GM21447 (cell line): ENCODE measurements at regions not wholly inside any gene's neighbourhood (a gene's known extent, or its start where the extent isn't known, plus 50 kb on each side); places are given as distances from the start of the nearest gene placed in this dataset.
"Not testable (repeated sequence)": the region's sequence is repeated elsewhere in the genome, so short reads cannot be mapped to it uniquely, and the experiment has no call there.

Experiments used
- ATAC-seq: cut with Tn5 transposase; IDR thresholded peaks from one replicate; pipeline ENCODE4 v1.9.1; 2021; ENCODE audit not compliant: unreplicated experiment

DNA sequence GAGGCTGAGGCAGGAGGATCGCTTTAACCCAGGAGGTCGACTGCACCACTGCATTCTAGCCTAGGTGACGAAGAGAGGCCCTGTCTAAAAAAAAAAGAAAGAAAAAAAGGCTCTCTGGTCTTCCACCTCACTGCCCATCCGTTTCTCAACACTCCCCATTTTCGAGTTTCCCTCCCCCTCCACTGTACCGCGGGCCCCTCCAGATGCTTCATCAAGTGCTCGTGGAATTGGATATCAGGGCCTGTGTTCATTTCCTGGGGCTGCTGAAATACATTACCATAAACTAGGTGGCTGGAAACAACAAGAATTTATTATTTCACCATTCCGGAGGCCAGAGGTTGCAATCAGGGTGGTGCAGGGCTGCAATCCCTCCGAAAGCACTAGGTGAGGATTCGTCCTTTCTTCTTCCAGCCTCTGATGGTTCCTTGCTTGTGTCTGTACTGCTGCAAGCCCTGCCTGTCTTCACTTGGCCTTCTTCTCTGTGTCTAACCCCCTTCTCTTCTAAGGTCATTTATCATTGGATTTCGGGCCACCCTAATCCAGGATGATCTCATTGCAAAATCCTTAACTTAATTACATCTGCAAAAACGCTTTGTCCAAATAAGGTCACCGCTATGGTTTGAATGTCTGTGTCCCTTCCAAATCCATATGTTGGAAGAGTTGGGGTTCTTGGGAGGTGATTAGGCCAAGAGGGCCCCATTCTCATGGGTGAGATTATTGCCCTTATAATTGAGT, 135.1 kb downstream of the CRLF3 start:
- not testable (repeated sequence) for ATAC-seq

DNA sequence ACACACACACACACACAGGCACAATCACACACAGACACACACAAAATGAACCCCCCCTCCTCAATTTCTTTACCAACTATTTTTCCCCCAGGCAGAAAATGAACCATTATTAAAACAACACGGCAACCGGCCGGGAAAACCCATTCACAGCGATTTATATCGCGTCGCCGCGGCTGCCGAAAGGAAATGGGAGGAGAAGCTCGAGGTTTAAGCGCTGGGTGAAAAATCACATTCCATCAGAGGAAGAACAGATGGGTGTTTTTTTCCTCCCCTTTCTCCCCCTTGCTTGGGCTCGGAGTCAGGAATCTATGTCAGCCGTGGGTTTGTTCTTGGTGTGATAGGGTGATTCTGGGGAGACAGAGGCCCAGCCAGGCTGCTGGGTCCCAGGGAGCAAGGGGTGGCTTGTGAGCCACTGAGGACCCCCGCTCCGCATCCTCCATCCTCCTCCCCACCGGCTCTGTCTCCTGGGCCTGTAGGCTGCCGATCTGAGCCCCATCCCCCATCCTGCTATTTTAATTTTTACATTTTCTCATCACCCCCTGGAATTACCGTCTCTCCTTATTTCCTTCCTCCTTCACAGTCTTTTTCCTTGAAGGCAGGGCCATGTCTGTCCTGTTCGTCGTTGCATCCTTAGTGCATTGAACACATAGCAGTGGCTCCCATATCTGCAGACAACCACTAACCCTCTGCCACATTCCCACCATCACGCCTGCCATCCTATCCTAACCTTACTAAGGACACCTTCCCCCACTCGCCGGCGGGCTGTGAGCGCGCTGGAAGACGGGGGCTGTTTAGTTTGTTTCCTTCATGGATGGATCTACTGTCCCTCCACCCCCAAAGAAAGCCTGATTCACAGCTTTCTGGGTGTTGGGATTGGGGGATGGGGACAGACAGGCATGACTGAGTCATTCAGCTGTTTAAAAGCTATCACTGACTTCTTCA, 137.7 kb downstream of the CRLF3 start:
- not testable (repeated sequence) for ATAC-seq

DNA sequence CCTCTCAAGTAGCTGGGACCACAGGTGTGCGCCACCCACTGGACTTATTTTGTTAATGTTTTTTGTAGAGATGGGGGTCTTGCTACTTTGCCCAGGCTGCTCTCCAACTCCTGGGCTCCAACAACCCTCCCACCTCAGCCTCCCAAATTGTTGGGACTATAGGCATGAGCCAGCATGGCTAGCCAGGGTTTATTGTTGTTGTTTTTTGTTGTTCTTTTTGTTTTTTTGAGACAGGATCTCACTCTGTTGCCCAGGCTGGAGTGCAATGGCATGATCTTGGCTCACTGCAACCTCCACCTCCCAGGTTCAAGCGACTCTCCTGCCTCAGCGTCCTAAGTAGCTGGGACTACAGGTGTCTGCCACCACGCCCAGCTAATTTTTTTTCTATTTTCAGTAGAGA, 142.2 kb downstream of the CRLF3 start:
- not testable (repeated sequence) for ATAC-seq

DNA sequence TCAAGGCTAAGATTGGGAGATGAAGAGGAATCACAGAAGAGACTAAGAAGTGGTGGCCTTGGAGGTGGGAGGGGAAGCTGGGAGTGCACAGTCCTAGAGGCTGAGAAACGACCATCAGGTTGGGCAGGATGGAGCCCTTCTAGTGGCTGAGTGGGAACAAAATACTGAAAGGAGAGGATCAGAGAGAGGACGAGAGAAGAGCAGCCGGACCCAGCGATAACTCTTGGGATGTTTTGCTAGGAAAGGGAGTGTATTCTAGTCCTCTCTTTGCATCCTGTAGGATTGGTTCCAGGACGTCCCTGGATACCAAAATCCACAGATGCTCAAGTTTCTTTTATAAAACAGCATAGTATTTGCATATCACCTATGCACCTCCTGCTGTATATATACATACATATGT, 143.8 kb downstream of the CRLF3 start:
- not testable (repeated sequence) for ATAC-seq

DNA sequence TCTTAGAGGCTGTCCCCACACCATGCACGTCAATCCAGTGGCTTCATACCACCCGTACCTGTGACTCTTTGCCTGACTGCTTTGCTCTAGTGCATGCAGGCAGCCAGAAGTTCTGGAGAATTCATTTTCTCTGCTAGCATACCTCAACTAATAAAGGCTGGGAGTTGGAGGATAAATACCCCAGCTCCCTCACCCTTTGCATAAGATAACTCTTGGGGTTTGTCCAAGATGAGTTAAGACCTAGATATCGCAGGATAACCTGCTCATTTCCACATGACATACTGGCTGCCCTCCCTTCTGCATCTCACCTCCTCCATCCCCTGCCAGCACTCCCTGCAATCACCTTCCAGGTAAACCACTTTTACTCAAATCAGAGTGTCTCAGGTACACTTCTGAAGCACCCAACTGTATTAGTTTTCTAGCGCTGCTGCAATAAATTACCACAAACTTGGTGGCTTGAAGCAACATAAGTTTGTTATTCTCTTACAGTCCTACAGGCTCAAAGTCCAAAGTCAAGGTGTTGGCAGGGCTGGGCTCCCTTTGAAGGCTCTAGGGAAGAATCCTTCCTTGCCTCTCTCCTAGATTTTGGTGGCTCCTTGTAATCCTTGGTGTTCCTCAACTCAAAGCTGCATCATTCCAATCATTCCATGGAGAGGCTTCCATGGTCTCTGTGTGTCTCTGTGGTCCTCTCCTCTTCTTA, 146.8 kb downstream of the CRLF3 start:
- no peak for ATAC-seq

DNA sequence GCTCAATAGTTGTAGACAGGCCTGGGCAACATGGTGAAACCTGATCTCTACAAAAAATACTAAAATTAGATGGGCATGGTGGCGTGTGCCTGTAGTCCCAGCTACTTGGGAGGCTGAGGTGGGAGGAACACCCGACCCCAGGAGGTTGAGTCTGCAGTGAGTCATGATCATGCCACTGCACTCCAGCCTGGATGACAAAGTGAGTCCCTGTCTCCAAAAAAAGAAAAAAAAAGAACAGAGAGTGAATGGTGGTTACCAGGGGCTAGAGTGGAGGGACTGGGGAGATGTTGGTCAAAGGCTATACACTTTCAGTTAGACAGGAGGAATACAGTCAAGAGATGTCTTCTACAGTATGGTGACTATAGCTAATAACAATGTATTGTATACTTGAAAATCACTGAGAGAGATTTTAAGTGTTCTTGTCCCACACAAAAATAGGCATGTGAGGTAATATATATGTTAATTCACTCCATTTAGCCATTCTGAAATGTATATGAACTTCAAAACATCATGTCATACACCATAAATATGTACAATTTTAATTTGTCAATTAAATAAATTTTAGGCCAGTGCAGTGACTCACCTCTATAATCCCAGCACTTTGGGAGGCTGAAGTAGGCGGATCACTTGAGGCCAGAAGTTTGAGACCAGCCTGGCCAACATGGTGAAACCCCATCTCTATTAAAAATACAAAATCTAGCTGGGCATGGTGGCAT, 148.6 kb downstream of the CRLF3 start:
- not testable (repeated sequence) for ATAC-seq

DNA sequence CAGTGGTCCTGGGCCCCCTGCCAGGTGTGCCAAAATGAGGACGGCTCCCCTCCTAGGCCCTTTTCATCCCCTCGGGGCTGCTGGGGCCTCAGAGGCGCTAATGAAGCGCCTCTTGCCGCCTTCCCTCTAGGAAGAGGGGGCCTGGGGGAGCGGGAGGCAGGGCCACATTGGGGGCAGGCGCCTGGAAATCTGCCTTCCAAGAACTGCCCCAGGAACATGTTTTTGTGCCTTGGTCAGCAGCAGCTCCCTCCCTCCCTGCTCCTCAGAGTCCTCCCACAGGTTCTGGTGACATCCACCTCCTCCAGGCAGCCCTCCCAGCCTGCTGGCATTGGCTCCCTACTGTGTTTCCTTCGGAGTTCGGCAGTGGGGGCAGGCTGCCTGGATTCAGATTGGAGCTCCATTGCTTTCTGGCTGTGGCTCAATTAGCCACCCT, 155.3 kb downstream of the CRLF3 start:
- ATAC-seq, result not testable (repeated sequence)

DNA sequence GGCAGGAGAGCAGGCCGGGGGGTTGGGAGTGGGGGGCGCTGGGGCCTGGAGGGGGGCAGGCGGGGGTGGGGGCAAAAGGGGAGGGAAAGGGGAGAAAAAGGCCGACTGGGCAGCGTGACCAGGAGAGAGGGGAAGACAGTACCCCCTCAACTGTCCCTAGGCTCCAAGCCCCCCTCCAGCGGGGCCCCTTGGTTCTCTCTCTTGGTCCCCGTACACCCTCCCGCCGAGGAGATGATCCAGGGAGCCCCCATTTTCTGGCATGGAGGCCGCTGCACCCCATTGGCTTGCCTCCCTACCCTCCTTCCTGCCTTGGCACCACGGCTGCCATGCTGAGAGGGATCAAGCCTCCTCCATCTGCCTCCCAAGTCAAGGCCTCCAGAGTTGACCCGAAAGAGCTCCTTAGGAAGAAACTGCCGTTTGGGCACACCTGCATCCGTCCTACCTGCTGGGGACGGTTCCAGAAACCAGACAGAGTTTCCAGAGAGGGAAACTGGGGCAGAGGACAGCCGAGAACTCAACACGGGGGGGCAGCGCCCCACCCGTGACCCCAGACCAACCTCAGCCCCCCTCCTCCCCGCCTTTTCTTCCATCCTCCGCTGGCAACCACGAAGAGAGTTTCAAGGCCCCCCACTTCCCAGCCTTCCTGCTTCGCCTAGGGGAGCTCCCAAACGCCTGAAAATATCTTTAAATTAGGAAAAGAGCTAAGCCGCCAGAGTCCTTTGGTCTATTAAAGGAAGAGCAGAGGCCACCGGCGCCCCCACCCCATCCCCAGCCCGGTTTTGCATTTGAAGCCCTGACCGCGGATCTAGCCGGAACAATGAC, 155.9 kb downstream of the CRLF3 start:
- not testable (repeated sequence) for ATAC-seq

DNA sequence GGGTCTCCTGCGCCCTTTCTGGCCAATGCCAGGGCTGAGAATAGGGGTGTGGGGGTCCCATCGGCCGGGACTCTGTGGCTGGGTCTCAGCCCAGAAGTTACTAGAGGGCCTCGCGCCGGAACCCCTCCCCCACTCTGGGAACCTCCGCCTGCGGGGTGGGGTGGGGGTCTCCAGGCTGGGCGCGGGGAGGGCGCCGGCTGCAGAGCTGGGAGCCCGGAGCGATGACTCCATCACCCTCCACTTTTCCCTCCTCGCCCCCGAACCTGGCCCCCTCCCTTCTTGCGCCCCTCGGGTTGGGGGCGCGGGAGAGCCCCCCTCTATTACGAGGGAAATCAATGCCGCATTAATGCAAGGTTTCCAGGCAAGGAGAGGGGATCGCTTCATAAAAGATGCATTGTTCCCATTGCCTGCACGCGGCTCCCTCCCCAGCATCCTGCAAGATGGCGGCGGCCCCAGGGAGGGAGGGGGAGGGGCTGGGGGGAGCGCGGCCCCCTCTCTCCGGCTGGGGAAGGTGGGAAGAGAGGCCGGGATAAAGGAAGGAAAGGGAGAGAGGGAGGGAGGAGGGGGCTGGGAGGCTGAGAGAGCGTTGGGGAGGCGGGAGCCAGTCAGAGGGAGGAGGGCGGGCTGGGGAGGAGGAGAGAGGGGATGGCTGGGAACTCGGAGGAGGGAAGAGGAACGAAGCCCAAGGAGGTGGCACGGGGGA, 156.7 kb downstream of the CRLF3 start:
- ATAC-seq, result not testable (repeated sequence)

DNA sequence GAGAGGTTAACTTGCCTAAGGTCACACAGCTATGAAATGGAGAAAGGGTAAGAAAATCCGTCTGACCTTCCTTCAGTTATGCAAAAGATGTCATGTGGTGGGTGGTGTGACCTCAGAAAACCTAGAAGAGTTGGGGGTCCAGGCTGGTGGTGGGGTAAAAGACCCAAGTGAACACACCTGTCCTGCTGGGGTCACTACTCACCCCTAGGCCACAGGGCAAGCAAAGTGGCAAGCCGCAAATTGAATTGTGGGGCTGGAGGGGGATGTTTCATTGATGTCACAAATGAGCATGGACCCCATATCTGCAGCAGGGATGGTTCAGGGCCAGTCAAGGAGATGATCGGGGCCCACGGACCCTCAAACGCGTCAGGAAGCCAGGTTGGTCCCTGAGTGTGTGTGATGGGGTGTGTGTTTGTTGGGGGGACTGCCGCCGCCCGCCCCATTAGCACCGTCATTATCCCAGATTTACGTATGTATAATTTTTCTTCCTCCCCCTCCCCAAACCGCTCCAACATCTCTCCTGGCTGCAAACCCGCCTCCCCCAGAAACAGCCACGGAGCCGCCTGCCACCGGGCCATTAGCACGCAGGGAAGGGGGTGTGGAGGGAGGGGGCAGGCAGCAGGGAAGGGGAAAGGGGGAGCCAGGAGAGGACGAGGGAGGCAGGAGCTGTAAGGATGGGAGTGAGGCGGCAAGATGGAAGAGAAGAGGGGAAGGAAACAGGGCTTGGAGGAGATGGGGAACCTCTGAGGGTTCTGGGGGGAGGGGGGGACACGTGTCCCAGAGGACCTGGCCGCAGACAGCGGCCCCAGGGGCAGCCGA, 157.4 kb downstream of the CRLF3 start:
- ATAC-seq, result not testable (repeated sequence)

DNA sequence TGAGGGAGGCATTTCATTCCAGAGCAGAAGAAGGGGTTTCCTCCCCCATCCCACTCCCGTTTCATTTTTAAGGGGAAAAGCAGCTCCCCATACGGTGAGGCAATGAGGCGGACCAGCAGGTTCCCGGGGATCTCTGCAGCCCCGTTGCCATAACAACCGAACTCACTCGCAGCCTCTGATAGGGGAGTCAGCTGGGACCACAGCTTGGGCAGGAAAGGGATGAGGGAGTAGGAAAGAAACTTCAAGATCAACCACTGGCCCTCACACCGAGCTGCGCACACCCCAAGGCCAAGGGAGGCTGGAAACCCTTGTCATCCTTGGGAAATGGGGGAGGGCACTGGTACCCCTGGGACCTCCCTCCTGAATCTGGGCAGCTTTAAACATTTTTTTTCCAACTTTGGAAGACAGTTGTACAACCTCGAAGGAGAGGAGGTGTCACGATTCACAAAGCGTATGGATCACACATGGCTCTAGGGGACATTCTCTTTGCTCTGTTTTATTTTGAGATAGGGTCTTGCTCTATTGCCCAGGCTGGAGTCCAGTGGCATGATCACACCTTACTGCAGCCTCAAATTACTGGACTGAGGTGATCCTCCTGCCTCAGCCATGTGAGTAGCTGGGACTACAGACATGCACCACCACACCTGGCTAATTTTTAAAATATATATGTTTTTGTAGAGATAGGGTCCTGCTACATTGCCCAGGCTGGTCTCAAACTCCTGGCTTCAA, 160.6 kb downstream of the CRLF3 start:
- ATAC-seq, result not testable (repeated sequence)

DNA sequence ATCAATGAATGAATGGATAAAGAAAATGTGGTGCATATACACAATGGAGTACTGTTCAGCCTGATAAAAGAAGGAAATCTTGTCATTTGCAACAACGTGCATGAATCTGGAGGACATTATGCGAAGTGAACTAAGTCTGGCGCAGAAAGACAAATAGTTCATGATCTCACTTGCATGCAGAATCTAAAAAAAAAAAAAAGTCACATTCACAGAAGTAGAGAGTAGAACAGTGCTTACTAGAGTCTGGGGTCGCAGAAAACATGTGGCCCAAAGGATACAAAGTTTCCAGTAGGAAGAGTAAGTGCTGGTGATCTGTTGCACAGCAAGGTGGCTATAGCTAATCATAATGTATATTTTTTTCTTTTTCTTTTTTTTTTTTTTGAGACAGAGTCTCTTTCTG, 167.3 kb downstream of the CRLF3 start:
- ATAC-seq, result not testable (repeated sequence)

DNA sequence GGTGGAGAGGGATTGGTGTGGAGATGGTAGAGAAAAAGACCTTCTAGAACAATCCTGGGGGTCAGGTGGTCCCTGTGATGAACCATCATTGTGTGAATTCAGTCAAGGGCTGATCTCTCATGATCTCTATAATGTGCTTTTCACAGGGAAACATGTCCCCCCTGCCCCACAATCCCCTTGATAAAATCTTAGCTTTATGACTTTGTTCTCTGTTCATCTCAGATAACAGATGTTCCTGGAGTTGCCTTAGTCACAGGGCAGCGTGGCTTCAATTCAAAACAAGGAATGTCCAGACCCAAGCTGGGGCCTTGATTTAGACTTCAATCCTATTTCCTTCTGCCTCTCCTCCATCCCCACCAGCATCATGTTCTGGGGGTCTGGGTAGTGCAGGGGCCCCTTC, 171.5 kb downstream of the CRLF3 start:
- not testable (repeated sequence) for ATAC-seq

DNA sequence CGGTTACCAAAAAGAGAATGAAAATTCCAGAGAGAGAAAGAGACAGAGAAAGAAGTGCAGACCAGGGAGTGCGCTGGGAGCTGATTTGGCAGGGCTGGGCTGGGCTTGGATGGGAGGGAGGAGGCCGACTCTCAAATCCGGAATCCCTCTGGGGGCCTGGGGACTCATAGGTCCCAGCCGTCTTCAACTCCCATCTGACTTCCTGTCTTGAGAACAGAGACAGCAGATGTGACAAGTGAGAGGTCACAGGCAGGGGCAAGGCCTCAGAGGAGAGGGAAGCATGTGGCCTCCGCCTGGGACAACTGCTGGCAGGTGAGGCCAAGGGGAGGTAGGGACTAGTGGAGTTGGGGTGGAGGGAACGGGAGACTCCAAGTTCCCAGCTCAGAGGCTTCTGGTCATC, 172.9 kb downstream of the GOSR1 start:
- ATAC-seq, result not testable (repeated sequence)

DNA sequence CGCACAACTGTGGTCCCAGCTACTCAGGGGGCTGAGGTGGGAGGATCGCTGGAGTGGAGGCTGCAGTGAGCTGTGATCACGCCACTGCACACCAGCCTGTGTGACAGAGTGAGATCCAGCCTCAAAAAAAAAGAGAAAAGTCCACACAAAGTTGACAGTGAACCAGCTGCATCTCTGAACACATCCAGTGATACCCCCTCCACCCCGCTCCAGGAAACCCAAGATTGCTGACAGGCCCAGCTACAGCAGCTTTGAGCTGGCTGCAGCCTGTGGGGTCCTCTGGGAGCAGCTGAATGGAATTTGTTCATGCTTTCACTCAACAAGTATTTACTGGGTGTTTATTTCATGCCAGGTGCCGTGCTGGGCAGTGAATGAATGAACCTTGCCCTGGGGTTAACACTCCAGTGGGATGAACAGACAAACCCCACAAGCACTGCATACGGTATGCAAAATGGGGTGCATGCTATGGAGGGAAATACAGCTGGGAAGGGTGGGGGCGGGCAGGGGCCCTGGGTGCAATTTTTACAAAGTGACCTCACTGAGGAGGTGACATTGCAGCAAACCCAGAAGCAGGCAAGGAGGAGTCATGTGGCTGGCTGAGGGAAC, 170.9 kb downstream of the GOSR1 start:
- not testable (repeated sequence) for ATAC-seq

DNA sequence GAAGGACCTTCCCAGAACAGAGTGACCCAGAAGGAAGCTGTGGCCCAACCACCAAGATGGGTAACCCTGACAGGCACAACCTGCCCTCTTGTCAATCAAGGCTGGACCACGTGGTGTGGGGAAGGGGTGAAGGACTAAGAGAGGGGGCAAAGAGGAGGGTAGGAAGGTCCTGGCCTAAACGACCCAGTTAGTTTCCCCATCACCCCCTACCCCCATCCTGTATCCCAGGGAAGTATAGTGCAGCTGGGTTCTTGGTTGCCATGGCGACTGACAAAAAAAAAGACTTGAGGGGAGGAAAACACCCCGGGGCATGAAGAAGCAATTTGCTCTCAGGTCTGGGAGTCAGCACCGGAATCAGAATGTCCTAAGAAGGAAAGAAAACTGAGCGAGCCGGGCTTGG, 168.7 kb downstream of the GOSR1 start:
- ATAC-seq, result not testable (repeated sequence)

DNA sequence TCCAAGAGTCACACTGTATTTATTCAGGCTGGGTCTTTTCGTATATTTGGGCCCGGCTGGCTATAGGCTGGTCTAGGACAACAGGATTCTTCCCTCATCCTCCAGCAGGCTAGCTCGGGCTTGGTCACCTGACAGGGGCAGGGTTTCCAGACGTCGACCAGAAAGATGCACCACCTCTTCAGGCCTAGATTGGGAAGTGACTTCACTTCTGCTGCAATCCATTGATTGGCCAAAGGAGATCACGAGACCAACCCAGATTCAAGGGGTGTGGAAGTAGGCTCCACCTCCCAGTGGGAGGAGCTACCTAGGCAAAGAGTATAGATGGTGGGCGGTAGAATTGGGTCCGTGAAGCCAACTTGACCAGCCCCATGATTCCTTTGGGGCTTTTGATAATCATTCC, 167.5 kb downstream of the GOSR1 start:
- not testable (repeated sequence) for ATAC-seq
